HepG2 (cell line): ENCODE measurements at regions not wholly inside any gene's neighbourhood (a gene's known extent, or its start where the extent isn't known, plus 50 kb on each side); places are given as distances from the start of the nearest gene placed in this dataset.

Experiments used
- ATF2 ChIP-seq: sonication (generic); formaldehyde crosslinking; IDR thresholded peaks from 2 replicates; pipeline ENCODE4 v1.4.0; 2020; ENCODE audit warnings: missing genetic modification reagents
- ELF3 ChIP-seq: IDR thresholded peaks from 2 replicates; pipeline ENCODE4 v1.6.1; 2016; ENCODE audit warnings: missing genetic modification reagents, missing compliant biosample characterization
- IRX3 ChIP-seq: sonication (generic); formaldehyde crosslinking; IDR thresholded peaks from 2 replicates; pipeline ENCODE4 v1.8.1; 2023; ENCODE audit warnings: mild to moderate bottlenecking, low read depth, missing genetic modification reagents, borderline replicate concordance
- KAT2B ChIP-seq: fragments of 150-350 bp; IDR thresholded peaks from 2 replicates; pipeline ENCODE4 v1.6.1; 2014; ENCODE audit warnings: low read depth, low read length, borderline replicate concordance
- MTA3 ChIP-seq: sonication (generic); formaldehyde crosslinking; IDR thresholded peaks from 2 replicates; pipeline ENCODE4 v1.4.0; 2020; ENCODE audit warnings: missing genetic modification reagents
- RARG ChIP-seq: sonication (generic); formaldehyde crosslinking; IDR thresholded peaks from 2 replicates; pipeline ENCODE4 v1.4.0; 2020; ENCODE audit warnings: low read depth, mild to moderate bottlenecking, missing genetic modification reagents
- STAG1 ChIP-seq: sonication (generic); formaldehyde crosslinking; IDR thresholded peaks from 2 replicates; pipeline ENCODE4 v1.4.0; 2020; ENCODE audit warnings: missing genetic modification reagents
- ZBTB25 ChIP-seq: IDR thresholded peaks from 2 replicates; pipeline ENCODE4 v1.6.1; 2018; ENCODE audit warnings: missing genetic modification reagents
- ZNF205 ChIP-seq: IDR thresholded peaks from 2 replicates; pipeline ENCODE4 v1.6.1; 2018; ENCODE audit warnings: missing biosample characterization, missing genetic modification reagents
- ZNF235 ChIP-seq: sonication (generic); formaldehyde crosslinking; IDR thresholded peaks from 2 replicates; pipeline ENCODE4 v1.8.1; 2023; ENCODE audit warnings: mild to moderate bottlenecking, missing genetic modification reagents, borderline replicate concordance
- ZNF263 ChIP-seq: sonication (generic); formaldehyde crosslinking; IDR thresholded peaks from 2 replicates; pipeline ENCODE4 v1.4.0; 2020; ENCODE audit warnings: missing genetic modification reagents
- ZNF501 ChIP-seq: sonication (generic); formaldehyde crosslinking; IDR thresholded peaks from 2 replicates; pipeline ENCODE4 v1.5.1; 2020; ENCODE audit warnings: mild to moderate bottlenecking, moderate library complexity, missing genetic modification reagents
- TF ChIP-seq, protein P1 (sequence below): sonication (generic); formaldehyde crosslinking; IDR thresholded peaks from 2 replicates; pipeline ENCODE4 v1.5.0; 2020; ENCODE audit warnings: missing genetic modification reagents, mild to moderate bottlenecking, borderline replicate concordance
- TF ChIP-seq, protein P2 (sequence below), 2 experiments: fragments of 450-650 bp in 1 of 2; sonication (generic) in 1 of 2; formaldehyde crosslinking in 1 of 2; IDR thresholded peaks; 2 replicates each; pipeline versions ENCODE4 v1.6.1 to v1.8.0; 2016 to 2022; ENCODE audit warnings: antibody characterized with exemption in 1 of 2, mild to moderate bottlenecking in 1 of 2, missing genetic modification reagents in 1 of 2

DNA sequence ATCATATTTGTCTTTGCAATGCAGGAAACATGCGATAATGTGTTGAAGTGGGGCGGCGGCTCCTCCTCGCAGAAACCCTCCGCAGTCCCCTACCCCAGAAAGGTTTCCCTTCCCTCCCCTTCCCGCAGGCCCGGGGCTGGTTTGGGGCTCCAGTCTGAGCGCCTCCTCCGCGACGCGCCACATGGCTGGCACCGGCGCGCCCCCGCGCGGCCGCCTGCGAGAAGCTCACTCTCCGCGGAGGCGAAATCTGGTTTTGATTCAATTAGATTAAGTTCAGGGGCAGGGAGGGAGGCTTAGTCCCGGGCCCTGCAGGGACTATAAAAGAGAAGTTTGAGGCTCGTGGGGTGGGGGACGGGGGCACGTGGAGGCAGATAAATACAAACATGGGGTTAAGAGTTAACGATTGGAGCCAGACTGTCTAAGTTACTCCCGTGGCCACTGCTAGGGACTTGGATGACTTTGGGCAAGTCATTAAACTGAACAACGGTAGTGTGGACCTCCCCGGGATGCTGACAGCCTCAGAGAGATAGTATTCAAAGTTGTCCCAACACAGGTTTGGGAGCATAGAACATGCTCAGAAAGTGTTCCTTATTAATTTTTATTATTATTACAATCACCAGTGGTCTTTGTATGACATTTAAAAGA is 69.4 kb downstream of the MSX2 start (continued):
- peak; percentile 75 for TF ChIP-seq STAG1 (CRISPR knock-in tag)
- TF ChIP-seq RARG, result no peak
- no peak for TF ChIP-seq ZNF263 (CRISPR knock-in tag)
- TF ChIP-seq ZNF501 (CRISPR knock-in tag), result 0 out of 2 replicates have a peak, but pooled peaks have one; percentile 28
- TF ChIP-seq MTA3 (CRISPR knock-in tag), result no peak
- no peak for TF ChIP-seq ELF3 (CRISPR knock-in tag)
- TF ChIP-seq ATF2 (CRISPR knock-in tag), result no peak
- TF ChIP-seq, protein P1, sequence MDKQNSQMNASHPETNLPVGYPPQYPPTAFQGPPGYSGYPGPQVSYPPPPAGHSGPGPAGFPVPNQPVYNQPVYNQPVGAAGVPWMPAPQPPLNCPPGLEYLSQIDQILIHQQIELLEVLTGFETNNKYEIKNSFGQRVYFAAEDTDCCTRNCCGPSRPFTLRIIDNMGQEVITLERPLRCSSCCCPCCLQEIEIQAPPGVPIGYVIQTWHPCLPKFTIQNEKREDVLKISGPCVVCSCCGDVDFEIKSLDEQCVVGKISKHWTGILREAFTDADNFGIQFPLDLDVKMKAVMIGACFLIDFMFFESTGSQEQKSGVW (CRISPR knock-in tag), result no peak
- no peak for TF ChIP-seq ZBTB25 (CRISPR knock-in tag)
- no peak for TF ChIP-seq ZNF235 (CRISPR knock-in tag)
- no peak for TF ChIP-seq IRX3 (CRISPR knock-in tag)
- TF ChIP-seq, protein P2, sequence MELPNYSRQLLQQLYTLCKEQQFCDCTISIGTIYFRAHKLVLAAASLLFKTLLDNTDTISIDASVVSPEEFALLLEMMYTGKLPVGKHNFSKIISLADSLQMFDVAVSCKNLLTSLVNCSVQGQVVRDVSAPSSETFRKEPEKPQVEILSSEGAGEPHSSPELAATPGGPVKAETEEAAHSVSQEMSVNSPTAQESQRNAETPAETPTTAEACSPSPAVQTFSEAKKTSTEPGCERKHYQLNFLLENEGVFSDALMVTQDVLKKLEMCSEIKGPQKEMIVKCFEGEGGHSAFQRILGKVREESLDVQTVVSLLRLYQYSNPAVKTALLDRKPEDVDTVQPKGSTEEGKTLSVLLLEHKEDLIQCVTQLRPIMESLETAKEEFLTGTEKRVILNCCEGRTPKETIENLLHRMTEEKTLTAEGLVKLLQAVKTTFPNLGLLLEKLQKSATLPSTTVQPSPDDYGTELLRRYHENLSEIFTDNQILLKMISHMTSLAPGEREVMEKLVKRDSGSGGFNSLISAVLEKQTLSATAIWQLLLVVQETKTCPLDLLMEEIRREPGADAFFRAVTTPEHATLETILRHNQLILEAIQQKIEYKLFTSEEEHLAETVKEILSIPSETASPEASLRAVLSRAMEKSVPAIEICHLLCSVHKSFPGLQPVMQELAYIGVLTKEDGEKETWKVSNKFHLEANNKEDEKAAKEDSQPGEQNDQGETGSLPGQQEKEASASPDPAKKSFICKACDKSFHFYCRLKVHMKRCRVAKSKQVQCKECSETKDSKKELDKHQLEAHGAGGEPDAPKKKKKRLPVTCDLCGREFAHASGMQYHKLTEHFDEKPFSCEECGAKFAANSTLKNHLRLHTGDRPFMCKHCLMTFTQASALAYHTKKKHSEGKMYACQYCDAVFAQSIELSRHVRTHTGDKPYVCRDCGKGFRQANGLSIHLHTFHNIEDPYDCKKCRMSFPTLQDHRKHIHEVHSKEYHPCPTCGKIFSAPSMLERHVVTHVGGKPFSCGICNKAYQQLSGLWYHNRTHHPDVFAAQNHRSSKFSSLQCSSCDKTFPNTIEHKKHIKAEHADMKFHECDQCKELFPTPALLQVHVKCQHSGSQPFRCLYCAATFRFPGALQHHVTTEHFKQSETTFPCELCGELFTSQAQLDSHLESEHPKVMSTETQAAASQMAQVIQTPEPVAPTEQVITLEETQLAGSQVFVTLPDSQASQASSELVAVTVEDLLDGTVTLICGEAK (IDR thresholded peaks at IDR 0.05), result no peak
- TF ChIP-seq, protein P2 (CRISPR knock-in tag; IDR thresholded peaks at IDR 0.05), result no peak
- no peak for TF ChIP-seq KAT2B
- TF ChIP-seq ZNF205, result no peak
